ENCODE measurements at regions not wholly inside any gene's neighbourhood (a gene's known extent, or its start where the extent isn't known, plus 50 kb on each side); places are given as distances from the start of the nearest gene placed in this dataset.

DNA sequence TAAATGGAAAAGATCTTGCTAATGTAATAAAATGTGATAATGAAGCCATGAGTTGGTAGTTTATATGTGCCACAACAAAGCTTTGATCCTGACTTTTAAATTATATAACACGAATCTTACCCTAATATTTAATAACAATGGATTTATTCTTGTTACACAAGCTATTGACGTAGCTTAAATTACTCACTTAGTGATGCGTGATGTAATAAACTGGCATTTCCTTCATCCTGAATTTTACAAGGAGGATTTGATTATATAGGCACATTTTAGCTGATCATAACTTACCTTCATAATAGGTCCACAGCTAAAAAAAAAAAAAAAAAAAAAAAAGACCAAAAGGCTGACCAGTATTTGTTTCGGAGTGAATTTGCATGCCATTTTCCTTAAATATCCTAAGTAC lies 76.2 kb upstream of the IVNS1ABP start:
- TF ChIP-seq CHD2 (IDR thresholded peaks at IDR 0.05; ENCODE audit: low read length, partially characterized antibody): no peak
- TF ChIP-seq NFE2L2 (conservative IDR thresholded peaks at IDR 0.05; ENCODE audit: low read length): no peak
- TF ChIP-seq, protein P1, sequence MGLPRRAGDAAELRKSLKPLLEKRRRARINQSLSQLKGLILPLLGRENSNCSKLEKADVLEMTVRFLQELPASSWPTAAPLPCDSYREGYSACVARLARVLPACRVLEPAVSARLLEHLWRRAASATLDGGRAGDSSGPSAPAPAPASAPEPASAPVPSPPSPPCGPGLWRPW (IDR thresholded peaks at IDR 0.05): no peak
- TF ChIP-seq, protein P2, sequence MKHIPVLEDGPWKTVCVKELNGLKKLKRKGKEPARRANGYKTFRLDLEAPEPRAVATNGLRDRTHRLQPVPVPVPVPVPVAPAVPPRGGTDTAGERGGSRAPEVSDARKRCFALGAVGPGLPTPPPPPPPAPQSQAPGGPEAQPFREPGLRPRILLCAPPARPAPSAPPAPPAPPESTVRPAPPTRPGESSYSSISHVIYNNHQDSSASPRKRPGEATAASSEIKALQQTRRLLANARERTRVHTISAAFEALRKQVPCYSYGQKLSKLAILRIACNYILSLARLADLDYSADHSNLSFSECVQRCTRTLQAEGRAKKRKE (CRISPR knock-in tag; IDR thresholded peaks at IDR 0.05; ENCODE audit: low read depth): no peak
- TF ChIP-seq CTCF (IDR thresholded peaks at IDR 0.05): no peak
- TF ChIP-seq HOXB13 (CRISPR knock-in tag; IDR thresholded peaks at IDR 0.05; ENCODE audit: low read depth): no peak
- TF ChIP-seq, protein P3, sequence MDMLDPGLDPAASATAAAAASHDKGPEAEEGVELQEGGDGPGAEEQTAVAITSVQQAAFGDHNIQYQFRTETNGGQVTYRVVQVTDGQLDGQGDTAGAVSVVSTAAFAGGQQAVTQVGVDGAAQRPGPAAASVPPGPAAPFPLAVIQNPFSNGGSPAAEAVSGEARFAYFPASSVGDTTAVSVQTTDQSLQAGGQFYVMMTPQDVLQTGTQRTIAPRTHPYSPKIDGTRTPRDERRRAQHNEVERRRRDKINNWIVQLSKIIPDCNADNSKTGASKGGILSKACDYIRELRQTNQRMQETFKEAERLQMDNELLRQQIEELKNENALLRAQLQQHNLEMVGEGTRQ (IDR thresholded peaks at IDR 0.05): no peak
- TF ChIP-seq RFX5 (IDR thresholded peaks at IDR 0.05): no peak
- TF ChIP-seq ZC3H11A (IDR thresholded peaks at IDR 0.05): no peak
- ATAC-seq (no peak), DNase-seq (ENCODE audit: low read depth in 1 of 2, low spot score in 1 of 2) (no peak), FAIRE-seq (no peak)
- ChIA-PET POLR2A (no interaction called here), CTCF (interaction anchor here (0.9 kb wide), 1 partner anchor 288 kb away, joined by 3 read pairs; no protein-coding TSS in a partner anchor)
- 83% methylated on average over 4 of the region's 4 CpGs for WGBS (ENCODE audit: missing lambda C conversion rate)
- H3K9me3 ChIP-seq: no peaks in the 10 kb centered on the region
- no peak overlapping the region for H3K4me2 ChIP-seq
- H3K4me1 ChIP-seq: peaks cover 3% of the 10 kb centered on the region; the same call in 1 of the 3 replicates
- no peak overlapping the region for H3K4me3 ChIP-seq
- no peak overlapping the region for H3K27ac ChIP-seq

- POLR2A ChIA-PET: no interaction called here
- Histone ChIP-seq H3K4me2 (no peak overlapping the region), H3K9me3 (no peaks in the 10 kb centered on the region), H3K4me1 (no peaks in the 10 kb centered on the region), H3K27ac (no peak overlapping the region), H3K4me3 (no peak overlapping the region)
- TF ChIP-seq MAZ (IDR thresholded peaks at IDR 0.05; ENCODE audit: borderline replicate concordance, low read depth, low read length) (no peak), NR3C1 (IDR thresholded peaks at IDR 0.05) (no peak), JUN (IDR thresholded peaks at IDR 0.05) (no peak), TFCP2L1 (CRISPR knock-in tag; IDR thresholded peaks at IDR 0.05) (no peak), CBX2 (IDR thresholded peaks at IDR 0.05; ENCODE audit: borderline replicate concordance, low read depth) (no peak), ZSCAN20 (CRISPR knock-in tag; IDR thresholded peaks at IDR 0.05) (no peak), JUNB (IDR thresholded peaks at IDR 0.05) (no peak)
- TF ChIP-seq, protein P4, sequence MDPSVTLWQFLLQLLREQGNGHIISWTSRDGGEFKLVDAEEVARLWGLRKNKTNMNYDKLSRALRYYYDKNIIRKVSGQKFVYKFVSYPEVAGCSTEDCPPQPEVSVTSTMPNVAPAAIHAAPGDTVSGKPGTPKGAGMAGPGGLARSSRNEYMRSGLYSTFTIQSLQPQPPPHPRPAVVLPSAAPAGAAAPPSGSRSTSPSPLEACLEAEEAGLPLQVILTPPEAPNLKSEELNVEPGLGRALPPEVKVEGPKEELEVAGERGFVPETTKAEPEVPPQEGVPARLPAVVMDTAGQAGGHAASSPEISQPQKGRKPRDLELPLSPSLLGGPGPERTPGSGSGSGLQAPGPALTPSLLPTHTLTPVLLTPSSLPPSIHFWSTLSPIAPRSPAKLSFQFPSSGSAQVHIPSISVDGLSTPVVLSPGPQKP (IDR thresholded peaks at IDR 0.05; ENCODE audit: low read depth, low read length): no peak
- TF ChIP-seq, protein P5, sequence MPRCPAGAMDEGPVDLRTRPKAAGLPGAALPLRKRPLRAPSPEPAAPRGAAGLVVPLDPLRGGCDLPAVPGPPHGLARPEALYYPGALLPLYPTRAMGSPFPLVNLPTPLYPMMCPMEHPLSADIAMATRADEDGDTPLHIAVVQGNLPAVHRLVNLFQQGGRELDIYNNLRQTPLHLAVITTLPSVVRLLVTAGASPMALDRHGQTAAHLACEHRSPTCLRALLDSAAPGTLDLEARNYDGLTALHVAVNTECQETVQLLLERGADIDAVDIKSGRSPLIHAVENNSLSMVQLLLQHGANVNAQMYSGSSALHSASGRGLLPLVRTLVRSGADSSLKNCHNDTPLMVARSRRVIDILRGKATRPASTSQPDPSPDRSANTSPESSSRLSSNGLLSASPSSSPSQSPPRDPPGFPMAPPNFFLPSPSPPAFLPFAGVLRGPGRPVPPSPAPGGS (IDR thresholded peaks at IDR 0.05): no peak
- TF ChIP-seq, protein P6, sequence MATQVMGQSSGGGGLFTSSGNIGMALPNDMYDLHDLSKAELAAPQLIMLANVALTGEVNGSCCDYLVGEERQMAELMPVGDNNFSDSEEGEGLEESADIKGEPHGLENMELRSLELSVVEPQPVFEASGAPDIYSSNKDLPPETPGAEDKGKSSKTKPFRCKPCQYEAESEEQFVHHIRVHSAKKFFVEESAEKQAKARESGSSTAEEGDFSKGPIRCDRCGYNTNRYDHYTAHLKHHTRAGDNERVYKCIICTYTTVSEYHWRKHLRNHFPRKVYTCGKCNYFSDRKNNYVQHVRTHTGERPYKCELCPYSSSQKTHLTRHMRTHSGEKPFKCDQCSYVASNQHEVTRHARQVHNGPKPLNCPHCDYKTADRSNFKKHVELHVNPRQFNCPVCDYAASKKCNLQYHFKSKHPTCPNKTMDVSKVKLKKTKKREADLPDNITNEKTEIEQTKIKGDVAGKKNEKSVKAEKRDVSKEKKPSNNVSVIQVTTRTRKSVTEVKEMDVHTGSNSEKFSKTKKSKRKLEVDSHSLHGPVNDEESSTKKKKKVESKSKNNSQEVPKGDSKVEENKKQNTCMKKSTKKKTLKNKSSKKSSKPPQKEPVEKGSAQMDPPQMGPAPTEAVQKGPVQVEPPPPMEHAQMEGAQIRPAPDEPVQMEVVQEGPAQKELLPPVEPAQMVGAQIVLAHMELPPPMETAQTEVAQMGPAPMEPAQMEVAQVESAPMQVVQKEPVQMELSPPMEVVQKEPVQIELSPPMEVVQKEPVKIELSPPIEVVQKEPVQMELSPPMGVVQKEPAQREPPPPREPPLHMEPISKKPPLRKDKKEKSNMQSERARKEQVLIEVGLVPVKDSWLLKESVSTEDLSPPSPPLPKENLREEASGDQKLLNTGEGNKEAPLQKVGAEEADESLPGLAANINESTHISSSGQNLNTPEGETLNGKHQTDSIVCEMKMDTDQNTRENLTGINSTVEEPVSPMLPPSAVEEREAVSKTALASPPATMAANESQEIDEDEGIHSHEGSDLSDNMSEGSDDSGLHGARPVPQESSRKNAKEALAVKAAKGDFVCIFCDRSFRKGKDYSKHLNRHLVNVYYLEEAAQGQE (IDR thresholded peaks at IDR 0.05): no peak
- CTCF ChIA-PET: no interaction called here
- ATAC-seq (no peak), FAIRE-seq (no peak), DNase-seq (ENCODE audit: low read depth in 1 of 2, low spot score in 1 of 2) (no peak)
Observed at GRCh38 chr1:185388815-185389214, 71.8 kb upstream of the IVNS1ABP start.
